ENCODE measurements at regions not wholly inside any gene's neighbourhood (a gene's known extent, or its start where the extent isn't known, plus 50 kb on each side); places are given as distances from the start of the nearest gene placed in this dataset.

DNA sequence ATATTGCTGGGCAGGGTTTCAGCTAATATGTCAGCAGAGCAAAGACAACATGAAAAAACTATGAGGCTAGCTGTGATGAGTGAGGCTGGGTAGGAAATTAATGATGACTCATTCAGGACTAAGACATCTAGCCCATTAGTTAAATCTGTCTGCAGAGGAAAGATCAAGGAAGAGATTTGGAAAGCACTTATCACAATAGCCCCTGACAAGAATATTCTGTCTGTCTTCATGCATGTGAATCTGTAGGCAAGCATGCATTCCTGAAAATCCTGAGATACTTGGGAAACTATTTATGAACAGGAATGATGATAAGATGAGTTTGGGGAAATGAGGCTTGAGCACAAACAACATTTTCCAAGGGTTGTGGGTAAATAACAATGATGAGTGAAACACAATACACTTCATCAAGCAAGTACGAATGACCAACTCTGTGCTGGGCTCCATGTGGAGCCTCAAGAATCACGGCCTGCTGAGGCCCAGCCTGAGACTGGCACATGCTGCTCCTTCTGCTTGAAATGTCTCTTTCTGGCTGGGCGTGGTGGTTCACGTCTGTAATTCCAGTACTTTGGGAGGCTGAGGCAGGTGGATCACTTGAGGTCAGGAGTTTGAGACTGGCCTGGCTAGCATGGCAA, 96.5 kb upstream of the ASIC2 start:
- TF ChIP-seq POLR2A (IDR thresholded peaks at IDR 0.05; ENCODE audit: low read depth, low read length) (no peak), CTCF (IDR thresholded peaks at IDR 0.05; ENCODE audit: extremely low read depth in 1 of 2, insufficient read depth in 1 of 2, low read depth in 1 of 2, low read length in 2 of 2) (no peak), EZH2 (IDR thresholded peaks at IDR 0.05; ENCODE audit: borderline replicate concordance, low read depth, low read length, severe bottlenecking) (no peak), MAX (IDR thresholded peaks at IDR 0.05; ENCODE audit: insufficient read depth, insufficient read length) (no peak)

All from endothelial cell of umbilical vein (primary cell).